Activated B cell treated with CpG ODN at 0.5 μM for 24 hours (primary cell): ENCODE measurements at regions not wholly inside any gene's neighbourhood (a gene's known extent, or its start where the extent isn't known, plus 50 kb on each side); places are given as distances from the start of the nearest gene placed in this dataset.

Source experiments
- ATAC-seq: fragments of 200-7000 bp; cut with Tn5 transposase; one replicate; pipeline ENCODE4 v1.10.0; 2021; ENCODE audit warnings: low read depth, mild to moderate bottlenecking, moderate library complexity
- CTCF ChIA-PET: fragments of 350-600 bp; sonication (Branson Sonifier 250); formaldehyde crosslinking; loops from one replicate; lab custom pipeline; 2021; ENCODE audit warnings: antibody characterized with exemption; lab: Charles Lee
- POLR2A ChIA-PET: fragments of 350-600 bp; sonication (Branson Sonifier 250); formaldehyde crosslinking; loops from one replicate; lab custom pipeline; 2021; ENCODE audit warnings: antibody characterized with exemption; lab: Charles Lee
- DNase-seq: peaks from one replicate; pipeline ENCODE4 v3.0.0; 2022
- H3K27ac Mint-ChIP-seq: one replicate; pipeline ENCODE4 v1.8.0; 2020; ENCODE audit warnings: mixed read lengths
- H3K27me3 Mint-ChIP-seq: one replicate; pipeline ENCODE4 v1.8.0; 2021; ENCODE audit warnings: mixed read lengths
- H3K36me3 Mint-ChIP-seq: one replicate; pipeline ENCODE4 v1.8.0; 2021; ENCODE audit warnings: low read depth, mixed read lengths
- H3K4me1 Mint-ChIP-seq: one replicate; pipeline ENCODE4 v1.8.0; 2021; ENCODE audit warnings: mixed read lengths
- H3K4me3 Mint-ChIP-seq: one replicate; pipeline ENCODE4 v1.8.0; 2020; ENCODE audit warnings: mild to moderate bottlenecking, mixed read lengths
- H3K9me3 Mint-ChIP-seq: one replicate; pipeline ENCODE4 v1.8.0; 2020; ENCODE audit warnings: mixed read lengths
- CTCF ChIP-seq: fragments of 200-600 bp; IDR thresholded peaks from one replicate; pipeline ENCODE4 v1.8.0; 2022; ENCODE audit warnings: antibody characterized with exemption, mild to moderate bottlenecking
- intact Hi-C: fragments of 100-400 bp; cut with micrococcal nuclease; formaldehyde crosslinking; loops from one replicate; pipeline ENCODE4 v1.15.1; 2024

DNA sequence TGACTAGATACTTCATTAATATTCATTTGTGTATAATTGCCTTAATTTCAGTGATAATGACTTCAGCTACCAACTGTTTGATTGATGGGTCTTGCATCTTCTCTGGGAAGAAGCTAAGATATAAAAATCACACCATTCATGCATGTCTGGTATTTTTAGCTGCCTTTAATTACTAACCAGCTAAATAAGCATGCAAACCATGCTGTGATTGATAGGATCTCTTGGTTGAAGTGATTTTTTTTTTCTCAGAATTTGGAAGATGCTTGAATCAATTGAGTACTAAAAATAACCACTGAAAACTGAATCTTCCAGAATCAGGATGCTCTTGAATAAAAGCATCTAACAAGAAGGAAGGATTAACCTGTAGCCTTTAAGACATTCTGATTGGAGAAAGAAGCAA is 668.8 kb downstream of the TDRD15 start:
- POLR2A ChIA-PET: no interaction called here
- intact Hi-C loops: no loop called here
- Mint-ChIP-seq H3K4me3 (no peak overlapping the region), H3K27me3 (no peaks in the 10 kb centered on the region), H3K27ac (no peak overlapping the region), H3K9me3 (peaks cover 4% of the 10 kb centered on the region), H3K4me1 (no peaks in the 10 kb centered on the region), H3K36me3 (no peaks in the 10 kb centered on the region)
- CTCF ChIA-PET: no interaction called here
- no peak for TF ChIP-seq CTCF
- ATAC-seq (no peak), DNase-seq (no peak)

- POLR2A ChIA-PET: no interaction called here
- H3K4me1 Mint-ChIP-seq: no peaks in the 10 kb centered on the region
- CTCF ChIA-PET: no interaction called here
- H3K4me3 Mint-ChIP-seq: no peak overlapping the region
- H3K27ac Mint-ChIP-seq: no peak overlapping the region
- no peaks in the 10 kb centered on the region for H3K27me3 Mint-ChIP-seq
- ATAC-seq (no peak), DNase-seq (no peak)
- peaks cover 4% of the 10 kb centered on the region for H3K9me3 Mint-ChIP-seq
- no peaks in the 10 kb centered on the region for H3K36me3 Mint-ChIP-seq
- no peak for TF ChIP-seq CTCF
- intact Hi-C loops: no loop called here
Measured at GRCh38 chr2:21793461-21793860, 669.7 kb downstream of the TDRD15 start.

DNA sequence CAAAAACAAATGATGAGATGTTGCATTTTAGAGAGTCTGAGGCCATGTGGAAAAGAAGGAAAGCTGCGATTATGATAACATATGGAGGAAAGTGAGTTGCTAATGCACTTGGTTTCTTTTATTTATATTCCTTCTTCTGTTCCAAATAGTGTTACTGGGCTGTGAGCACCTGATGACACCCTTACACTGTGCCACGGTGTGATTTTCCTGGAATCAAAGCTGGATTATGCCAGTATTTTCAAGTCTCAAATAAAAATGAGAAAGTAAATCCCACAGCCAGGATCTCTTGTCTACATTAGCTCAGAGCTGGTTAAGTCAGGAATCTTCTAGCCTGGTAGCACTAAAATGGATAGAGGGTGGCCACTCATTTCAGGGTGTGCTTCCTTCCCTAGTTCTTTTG is 670.8 kb downstream of the TDRD15 start:
- Mint-ChIP-seq H3K27me3 (no peaks in the 10 kb centered on the region), H3K36me3 (no peaks in the 10 kb centered on the region), H3K4me3 (no peak overlapping the region), H3K4me1 (no peaks in the 10 kb centered on the region), H3K27ac (no peak overlapping the region), H3K9me3 (peaks cover 2% of the 10 kb centered on the region)
- POLR2A ChIA-PET: no interaction called here
- TF ChIP-seq CTCF: no peak
- ATAC-seq: no peak
- CTCF ChIA-PET: no interaction called here
- intact Hi-C loops: no loop called here
- DNase-seq: no peak

DNA sequence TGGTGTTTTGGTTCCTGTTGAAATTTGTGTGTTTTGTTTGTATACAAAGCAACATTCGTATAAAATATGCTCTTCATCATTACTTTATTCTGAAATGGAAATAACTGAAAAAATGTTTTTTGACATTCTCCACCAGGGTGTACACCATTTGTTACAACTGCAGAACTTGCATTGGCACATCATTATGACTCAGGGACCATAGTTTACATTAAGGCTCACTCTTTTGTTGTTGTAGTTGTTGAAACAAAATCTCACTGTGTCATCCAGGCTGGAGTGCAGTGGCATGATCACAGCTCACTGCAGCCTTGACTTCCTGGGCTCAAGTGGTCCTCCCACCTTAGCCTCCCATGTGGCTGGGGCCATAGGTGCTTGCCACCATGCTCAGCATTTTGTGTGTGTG is 676.6 kb downstream of the TDRD15 start:
- DNase-seq (no peak), ATAC-seq (no peak)
- intact Hi-C loops: no loop called here
- Mint-ChIP-seq H3K4me1 (no peaks in the 10 kb centered on the region), H3K9me3 (peaks cover 2% of the 10 kb centered on the region), H3K36me3 (no peaks in the 10 kb centered on the region), H3K27ac (no peak overlapping the region), H3K27me3 (no peaks in the 10 kb centered on the region), H3K4me3 (no peak overlapping the region)
- ChIA-PET CTCF (no interaction called here), POLR2A (no interaction called here)
- no peak for TF ChIP-seq CTCF

- POLR2A ChIA-PET: no interaction called here
- CTCF ChIA-PET: no interaction called here
- no peak for ATAC-seq
- intact Hi-C loops: no loop called here
- Mint-ChIP-seq H3K9me3 (no peaks in the 10 kb centered on the region), H3K4me3 (no peak overlapping the region), H3K27me3 (no peaks in the 10 kb centered on the region), H3K27ac (no peak overlapping the region), H3K4me1 (no peaks in the 10 kb centered on the region), H3K36me3 (no peaks in the 10 kb centered on the region)
- TF ChIP-seq CTCF: no peak
- no peak for DNase-seq
Measured at GRCh38 chr2:21803550-21803949, 679.8 kb downstream of the TDRD15 start.
